Esophagus squamous epithelium (tissue), 4 donors: ENCODE measurements at regions not wholly inside any gene's neighbourhood (a gene's known extent, or its start where the extent isn't known, plus 50 kb on each side); places are given as distances from the start of the nearest gene placed in this dataset.

Source experiments
- POLR2A ChIP-seq, 4 donors: fragments of 450-650 bp; IDR thresholded peaks; one replicate each; pipeline ENCODE4 v1.6.1; 2017; ENCODE audit warnings: antibody characterized with exemption in 4 of 4, mild to moderate bottlenecking in 4 of 4, moderate library complexity in 3 of 4
- TF ChIP-seq, protein P1 (sequence below), 6 experiments: fragments of 450-650 bp in 4 of 6; fragments of 200-600 bp in 2 of 6; sonication (generic) in 2 of 6; IDR thresholded peaks; one replicate each; pipeline ENCODE4 v1.5.1; 2016 to 2019; ENCODE audit warnings: antibody characterized with exemption in 6 of 6, mild to moderate bottlenecking in 4 of 6, moderate library complexity in 4 of 6

- TF ChIP-seq, protein P1, sequence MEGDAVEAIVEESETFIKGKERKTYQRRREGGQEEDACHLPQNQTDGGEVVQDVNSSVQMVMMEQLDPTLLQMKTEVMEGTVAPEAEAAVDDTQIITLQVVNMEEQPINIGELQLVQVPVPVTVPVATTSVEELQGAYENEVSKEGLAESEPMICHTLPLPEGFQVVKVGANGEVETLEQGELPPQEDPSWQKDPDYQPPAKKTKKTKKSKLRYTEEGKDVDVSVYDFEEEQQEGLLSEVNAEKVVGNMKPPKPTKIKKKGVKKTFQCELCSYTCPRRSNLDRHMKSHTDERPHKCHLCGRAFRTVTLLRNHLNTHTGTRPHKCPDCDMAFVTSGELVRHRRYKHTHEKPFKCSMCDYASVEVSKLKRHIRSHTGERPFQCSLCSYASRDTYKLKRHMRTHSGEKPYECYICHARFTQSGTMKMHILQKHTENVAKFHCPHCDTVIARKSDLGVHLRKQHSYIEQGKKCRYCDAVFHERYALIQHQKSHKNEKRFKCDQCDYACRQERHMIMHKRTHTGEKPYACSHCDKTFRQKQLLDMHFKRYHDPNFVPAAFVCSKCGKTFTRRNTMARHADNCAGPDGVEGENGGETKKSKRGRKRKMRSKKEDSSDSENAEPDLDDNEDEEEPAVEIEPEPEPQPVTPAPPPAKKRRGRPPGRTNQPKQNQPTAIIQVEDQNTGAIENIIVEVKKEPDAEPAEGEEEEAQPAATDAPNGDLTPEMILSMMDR (IDR thresholded peaks at IDR 0.05): no peak
- TF ChIP-seq POLR2A (IDR thresholded peaks at IDR 0.05): no peak
These were observed 65.6 kb upstream of the MAP1B start for GRCh38 chr5:72041654-72042053.
